ENCODE measurements at regions not wholly inside any gene's neighbourhood (a gene's known extent, or its start where the extent isn't known, plus 50 kb on each side); places are given as distances from the start of the nearest gene placed in this dataset.

GRCh38 chr9:95756986-95757385 is 118.5 kb upstream of the ERCC6L2 start:
- no peaks in the 10 kb centered on the region for H3K27me3 ChIP-seq (ENCODE audit: low read depth, low read length)
- H3K4me3 ChIP-seq (ENCODE audit: low read depth in 1 of 2, low read length in 2 of 2), result no peak overlapping the region
- H3K36me3 ChIP-seq (ENCODE audit: control insufficient read depth in 1 of 2, insufficient read depth in 2 of 2, low read length in 2 of 2), result no peaks in the 10 kb centered on the region
- peak overlapping the region; percentile 32 for H3K27ac ChIP-seq (ENCODE audit: low read length)
- H3K4me1 ChIP-seq (ENCODE audit: control insufficient read depth in 1 of 2, insufficient read depth in 2 of 2, low read length in 2 of 2), result peaks cover 0 to 15% of the 10 kb centered on the region in 2 donors
- H3K9me3 ChIP-seq (ENCODE audit: control insufficient read depth in 1 of 2, low read length in 2 of 2), result no peaks in the 10 kb centered on the region

- Histone ChIP-seq H3K4me1 (ENCODE audit: control insufficient read depth in 1 of 2, insufficient read depth in 2 of 2, low read length in 2 of 2) (peaks cover 0 to 16% of the 10 kb centered on the region in 2 donors), H3K27me3 (ENCODE audit: low read depth, low read length) (peaks cover under 1% of the 10 kb centered on the region), H3K27ac (ENCODE audit: low read length) (no peak overlapping the region), H3K4me3 (ENCODE audit: low read depth in 1 of 2, low read length in 2 of 2) (no peak overlapping the region), H3K36me3 (ENCODE audit: control insufficient read depth in 1 of 2, insufficient read depth in 2 of 2, low read length in 2 of 2) (no peaks in the 10 kb centered on the region), H3K9me3 (ENCODE audit: control insufficient read depth in 1 of 2, low read length in 2 of 2) (no peaks in the 10 kb centered on the region)
These were observed 119.4 kb upstream of the ERCC6L2 start for GRCh38 chr9:95756101-95756500.

- no peak overlapping the region for H3K27ac ChIP-seq (ENCODE audit: low read length)
These were observed 120.1 kb upstream of the ERCC6L2 start for GRCh38 chr9:95755421-95755730.

DNA sequence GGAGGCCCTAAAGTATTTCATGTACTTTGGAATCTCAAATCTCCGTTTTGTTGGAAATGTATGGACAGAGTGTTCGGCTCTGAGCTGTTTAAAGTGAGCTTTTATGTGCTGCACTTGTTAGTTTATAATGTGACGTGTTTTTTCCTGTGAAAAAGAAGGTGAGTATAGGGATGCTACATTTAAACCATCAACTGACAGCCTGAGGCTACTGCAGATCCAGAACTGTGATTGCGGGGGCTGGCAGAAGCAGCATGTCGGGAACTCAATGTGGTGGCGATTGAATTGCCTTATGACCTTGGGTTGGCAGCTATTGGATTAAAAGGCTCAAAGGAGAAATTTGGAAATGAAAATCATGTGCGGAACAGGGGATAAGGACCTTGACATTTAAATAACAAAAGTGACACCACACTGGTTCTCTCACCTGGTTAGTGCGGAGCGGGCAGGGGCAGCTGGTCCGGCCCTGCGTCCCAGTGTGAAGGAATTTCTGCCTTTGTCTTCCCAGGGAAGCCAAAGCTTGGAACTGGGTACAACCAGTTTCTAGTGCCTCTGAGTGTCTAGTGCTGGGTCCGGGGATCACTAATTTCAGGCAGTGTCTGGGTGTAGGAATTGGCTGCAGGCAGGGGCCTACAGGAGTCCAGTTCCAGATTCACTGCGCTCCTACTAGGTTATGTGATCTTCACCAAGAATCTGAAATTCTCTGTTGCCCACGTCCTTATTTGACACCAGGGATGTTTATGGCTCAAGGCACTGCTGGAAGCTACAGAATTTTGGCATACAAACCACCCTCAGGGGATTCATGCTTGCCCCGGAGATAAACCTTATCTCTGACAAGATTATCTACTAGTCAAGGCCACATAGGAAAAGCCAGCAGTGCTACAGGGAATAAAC is 120.7 kb upstream of the ERCC6L2 start:
- Histone ChIP-seq H3K4me3 (ENCODE audit: low read depth in 1 of 2, low read length in 2 of 2) (no peak overlapping the region), H3K9me3 (ENCODE audit: control insufficient read depth in 1 of 2, low read length in 2 of 2) (no peaks in the 10 kb centered on the region), H3K36me3 (ENCODE audit: control insufficient read depth in 1 of 2, insufficient read depth in 2 of 2, low read length in 2 of 2) (no peaks in the 10 kb centered on the region), H3K27ac (ENCODE audit: low read length) (no peak overlapping the region), H3K4me1 (ENCODE audit: control insufficient read depth in 1 of 2, insufficient read depth in 2 of 2, low read length in 2 of 2) (peaks cover 0 to 16% of the 10 kb centered on the region in 2 donors), H3K27me3 (ENCODE audit: low read depth, low read length) (peaks cover 5% of the 10 kb centered on the region)

More at GRCh38 chr9:95755421-95755730, 120.1 kb upstream of the ERCC6L2 start:
- no peaks in the 10 kb centered on the region for H3K36me3 ChIP-seq (ENCODE audit: control insufficient read depth in 1 of 2, insufficient read depth in 2 of 2, low read length in 2 of 2)
- no peaks in the 10 kb centered on the region for H3K9me3 ChIP-seq (ENCODE audit: control insufficient read depth in 1 of 2, low read length in 2 of 2)
- peaks cover 5% of the 10 kb centered on the region for H3K27me3 ChIP-seq (ENCODE audit: low read depth, low read length)
- no peak overlapping the region for H3K4me3 ChIP-seq (ENCODE audit: low read depth in 1 of 2, low read length in 2 of 2)
- peaks cover 0 to 16% of the 10 kb centered on the region in 2 donors for H3K4me1 ChIP-seq (ENCODE audit: control insufficient read depth in 1 of 2, insufficient read depth in 2 of 2, low read length in 2 of 2)

DNA sequence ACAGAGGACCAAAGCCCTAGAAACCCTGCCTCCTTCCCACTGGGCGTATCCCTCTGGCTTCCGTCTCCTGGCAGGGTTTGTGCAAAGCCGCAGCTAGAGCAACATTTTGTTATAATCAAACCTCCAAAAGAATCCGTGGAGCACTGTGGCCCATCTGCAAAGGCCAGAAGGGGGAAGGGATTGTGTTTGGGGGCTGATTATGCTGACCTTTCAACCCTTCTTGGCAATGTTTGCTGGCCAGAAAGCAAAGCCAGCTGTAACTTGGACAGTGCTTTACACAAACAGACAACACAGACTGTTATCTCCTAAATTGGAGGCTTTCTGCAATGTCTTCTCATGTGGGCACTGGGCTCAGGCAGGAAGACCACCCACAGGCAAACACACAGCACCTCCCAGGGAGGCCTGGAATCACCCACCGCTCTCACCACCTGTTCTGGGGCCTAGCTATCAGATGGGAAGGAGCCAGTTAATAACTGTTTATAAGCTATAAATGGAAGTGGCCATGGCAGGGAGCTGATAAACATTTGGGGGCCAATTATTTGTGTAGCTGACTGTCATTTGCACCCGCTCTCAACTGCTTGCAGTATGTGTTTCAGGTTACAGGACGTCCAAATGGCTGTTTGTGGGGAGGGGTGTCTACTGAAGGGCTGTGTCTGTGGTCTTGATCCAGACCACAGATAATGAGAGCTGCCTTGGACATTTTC is 121.6 kb upstream of the ERCC6L2 start:
- Histone ChIP-seq H3K4me1 (ENCODE audit: control insufficient read depth in 1 of 2, insufficient read depth in 2 of 2, low read length in 2 of 2) (peaks cover 0 to 16% of the 10 kb centered on the region in 2 donors), H3K9me3 (ENCODE audit: control insufficient read depth in 1 of 2, low read length in 2 of 2) (no peaks in the 10 kb centered on the region), H3K36me3 (ENCODE audit: control insufficient read depth in 1 of 2, insufficient read depth in 2 of 2, low read length in 2 of 2) (no peaks in the 10 kb centered on the region), H3K4me3 (ENCODE audit: low read depth in 1 of 2, low read length in 2 of 2) (no peak overlapping the region), H3K27me3 (ENCODE audit: low read depth, low read length) (peaks cover 5% of the 10 kb centered on the region), H3K27ac (ENCODE audit: low read length) (no peak overlapping the region)

DNA sequence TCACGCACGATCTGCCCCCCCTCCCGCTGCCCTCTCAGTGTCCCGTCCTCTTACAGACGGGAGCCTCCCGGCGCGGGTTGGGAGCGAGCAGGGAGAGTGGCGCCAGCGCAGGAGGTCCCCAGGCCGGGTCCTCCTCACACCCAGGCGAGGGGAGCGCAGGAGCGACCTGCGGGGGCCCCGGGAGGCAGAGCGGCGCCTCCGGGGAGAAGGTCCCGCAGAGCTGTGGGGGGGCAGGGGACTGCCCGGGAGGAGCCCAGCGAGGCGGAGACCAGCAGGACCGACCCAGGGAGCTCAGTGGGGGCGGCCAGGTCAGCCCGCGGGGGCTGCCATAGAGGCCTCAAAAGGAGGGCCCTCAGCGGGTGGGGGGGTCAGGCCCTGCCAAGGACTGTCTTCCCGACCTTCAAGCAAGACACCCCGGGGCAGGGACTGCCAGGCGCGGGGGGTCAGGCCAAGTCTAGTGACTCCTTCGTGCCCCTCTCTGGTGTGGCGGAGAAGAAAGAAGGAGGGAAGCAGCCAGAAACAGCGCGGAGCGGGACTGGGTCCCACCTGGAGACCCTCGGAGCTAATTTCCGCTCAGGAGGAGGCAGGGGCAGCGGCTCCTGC is 123.3 kb upstream of the ERCC6L2 start:
- Histone ChIP-seq H3K27me3 (ENCODE audit: low read depth, low read length) (peaks cover 5% of the 10 kb centered on the region), H3K4me3 (ENCODE audit: low read depth in 1 of 2, low read length in 2 of 2) (peak overlapping the region in 1 of 2 donors; percentile 43), H3K27ac (ENCODE audit: low read length) (no peak overlapping the region), H3K9me3 (ENCODE audit: control insufficient read depth in 1 of 2, low read length in 2 of 2) (no peaks in the 10 kb centered on the region), H3K36me3 (ENCODE audit: control insufficient read depth in 1 of 2, insufficient read depth in 2 of 2, low read length in 2 of 2) (no peaks in the 10 kb centered on the region), H3K4me1 (ENCODE audit: control insufficient read depth in 1 of 2, insufficient read depth in 2 of 2, low read length in 2 of 2) (peaks cover 0 to 14% of the 10 kb centered on the region in 2 donors)

DNA sequence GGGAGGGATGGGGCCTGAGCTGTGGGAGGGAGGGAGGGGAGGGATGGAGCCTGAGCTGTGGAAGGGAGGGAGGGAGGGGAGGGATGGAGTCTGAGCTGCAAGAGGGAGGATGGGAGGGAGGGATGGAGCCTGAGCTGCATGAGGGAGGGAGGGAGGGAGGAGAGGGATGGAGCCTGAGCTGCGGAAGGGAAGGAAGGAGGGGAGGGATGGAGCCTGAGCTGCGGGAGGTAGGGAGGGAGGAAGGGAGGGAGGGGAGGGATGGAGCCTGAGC is 124.0 kb upstream of the ERCC6L2 start:
- H3K4me1 ChIP-seq (ENCODE audit: control insufficient read depth in 1 of 2, insufficient read depth in 2 of 2, low read length in 2 of 2), result peaks cover 0 to 10% of the 10 kb centered on the region in 2 donors
- H3K36me3 ChIP-seq (ENCODE audit: control insufficient read depth in 1 of 2, insufficient read depth in 2 of 2, low read length in 2 of 2), result no peaks in the 10 kb centered on the region
- no peaks in the 10 kb centered on the region for H3K9me3 ChIP-seq (ENCODE audit: control insufficient read depth in 1 of 2, low read length in 2 of 2)
- no peak overlapping the region for H3K4me3 ChIP-seq (ENCODE audit: low read depth in 1 of 2, low read length in 2 of 2)
- H3K27ac ChIP-seq (ENCODE audit: low read length), result no peak overlapping the region
- H3K27me3 ChIP-seq (ENCODE audit: low read depth, low read length), result peaks cover 5% of the 10 kb centered on the region

DNA sequence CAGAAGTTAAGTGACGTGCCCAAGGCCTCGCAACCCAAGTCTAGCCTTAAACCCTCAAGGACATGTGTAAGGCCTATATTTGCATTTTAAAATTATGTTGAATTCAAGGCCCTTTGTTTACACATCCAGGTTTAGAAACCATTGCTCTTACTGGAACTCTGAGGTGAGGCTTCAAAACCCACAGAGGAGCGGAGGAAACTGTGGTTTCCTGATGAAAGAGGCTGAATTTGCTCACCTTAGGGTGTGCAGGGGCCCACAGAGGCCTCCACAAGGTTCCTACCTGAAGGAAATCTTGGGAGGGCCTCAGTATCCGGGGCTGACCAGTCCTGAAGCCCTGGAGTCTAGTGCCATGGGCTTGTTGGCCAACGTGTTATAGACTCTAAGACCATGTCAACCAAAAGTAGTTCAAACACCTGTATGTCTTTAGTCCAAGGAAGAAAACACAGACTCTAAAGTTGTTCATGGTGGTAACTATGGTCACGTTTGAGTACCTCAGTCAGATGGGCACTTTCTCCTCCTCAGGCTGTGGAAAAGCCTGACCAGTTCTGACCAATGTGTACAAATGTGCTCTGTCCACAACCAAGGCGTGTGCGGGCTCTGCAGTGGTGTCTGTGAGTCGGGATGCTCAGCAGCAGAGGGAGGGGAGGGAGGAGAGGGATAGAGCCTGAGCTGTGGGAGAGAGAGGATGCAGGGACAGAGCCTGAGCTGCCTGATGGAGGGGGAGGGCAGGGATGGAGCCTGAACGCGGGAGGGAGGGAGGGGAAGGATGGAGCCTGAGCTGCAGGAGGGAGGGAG is 124.6 kb upstream of the ERCC6L2 start:
- H3K36me3 ChIP-seq (ENCODE audit: control insufficient read depth in 1 of 2, insufficient read depth in 2 of 2, low read length in 2 of 2), result no peaks in the 10 kb centered on the region
- H3K27ac ChIP-seq (ENCODE audit: low read length), result no peak overlapping the region
- no peak overlapping the region for H3K4me3 ChIP-seq (ENCODE audit: low read depth in 1 of 2, low read length in 2 of 2)
- H3K4me1 ChIP-seq (ENCODE audit: control insufficient read depth in 1 of 2, insufficient read depth in 2 of 2, low read length in 2 of 2), result peaks cover 0 to 10% of the 10 kb centered on the region in 2 donors
- peaks cover 5% of the 10 kb centered on the region for H3K27me3 ChIP-seq (ENCODE audit: low read depth, low read length)
- H3K9me3 ChIP-seq (ENCODE audit: control insufficient read depth in 1 of 2, low read length in 2 of 2), result no peaks in the 10 kb centered on the region

DNA sequence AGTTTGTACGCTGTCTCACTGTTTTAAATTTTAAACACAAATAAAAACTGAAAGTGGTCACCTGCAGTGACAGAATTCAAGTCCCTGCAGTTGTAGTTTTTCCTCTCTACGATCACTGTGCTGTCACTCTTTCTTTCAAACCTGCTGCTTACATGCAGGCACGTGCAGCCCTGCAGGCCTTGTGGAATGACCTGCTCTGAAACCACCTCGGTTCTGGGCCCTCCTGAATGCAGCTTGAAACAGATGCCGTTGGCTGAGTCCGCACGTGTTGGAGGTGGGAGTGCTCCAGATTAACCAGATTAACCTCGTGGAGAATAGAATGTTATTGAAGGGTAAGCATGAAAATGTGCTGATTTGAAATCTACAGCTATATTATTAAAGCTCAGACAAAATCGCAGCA is 126.0 kb upstream of the ERCC6L2 start:
- Histone ChIP-seq H3K27ac (ENCODE audit: low read length) (no peak overlapping the region), H3K4me3 (ENCODE audit: low read depth in 1 of 2, low read length in 2 of 2) (no peak overlapping the region), H3K4me1 (ENCODE audit: control insufficient read depth in 1 of 2, insufficient read depth in 2 of 2, low read length in 2 of 2) (peaks cover 0 to 10% of the 10 kb centered on the region in 2 donors), H3K36me3 (ENCODE audit: control insufficient read depth in 1 of 2, insufficient read depth in 2 of 2, low read length in 2 of 2) (no peaks in the 10 kb centered on the region), H3K9me3 (ENCODE audit: control insufficient read depth in 1 of 2, low read length in 2 of 2) (no peaks in the 10 kb centered on the region), H3K27me3 (ENCODE audit: low read depth, low read length) (peaks cover 5% of the 10 kb centered on the region)

GRCh38 chr9:95746408-95747180 is 128.9 kb upstream of the ERCC6L2 start:
- H3K9me3 ChIP-seq (ENCODE audit: control insufficient read depth in 1 of 2, low read length in 2 of 2), result no peaks in the 10 kb centered on the region
- H3K4me3 ChIP-seq (ENCODE audit: low read depth in 1 of 2, low read length in 2 of 2), result no peak overlapping the region
- H3K27me3 ChIP-seq (ENCODE audit: low read depth, low read length), result peaks cover 5% of the 10 kb centered on the region
- H3K36me3 ChIP-seq (ENCODE audit: control insufficient read depth in 1 of 2, insufficient read depth in 2 of 2, low read length in 2 of 2), result no peaks in the 10 kb centered on the region
- H3K4me1 ChIP-seq (ENCODE audit: control insufficient read depth in 1 of 2, insufficient read depth in 2 of 2, low read length in 2 of 2), result no peaks in the 10 kb centered on the region
- H3K27ac ChIP-seq (ENCODE audit: low read length), result no peak overlapping the region
